ENCODE measurements at regions not wholly inside any gene's neighbourhood (a gene's known extent, or its start where the extent isn't known, plus 50 kb on each side); places are given as distances from the start of the nearest gene placed in this dataset.

DNA sequence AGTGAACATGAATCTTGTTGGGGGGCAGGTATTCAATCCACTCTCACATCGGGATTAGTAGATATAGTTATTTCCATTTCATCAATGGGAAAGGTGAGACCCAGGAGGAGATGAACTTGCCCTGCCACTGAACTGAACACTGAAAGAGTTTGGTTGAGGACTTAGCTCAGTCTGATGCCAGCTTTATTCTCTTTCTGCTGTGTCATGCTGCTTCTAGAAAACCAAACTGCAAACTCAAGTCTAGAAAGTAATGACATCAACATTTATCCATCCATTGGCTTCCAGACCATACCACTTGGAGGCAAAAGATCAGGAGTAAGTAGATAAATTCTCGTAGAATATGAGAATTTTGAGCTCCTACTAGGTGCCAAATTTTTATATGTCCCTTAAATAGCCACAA lies 288.0 kb upstream of the CTNNB1 start:
- Histone ChIP-seq H3K27me3 (ENCODE audit: low read depth) (no peaks in the 10 kb centered on the region), H3K9me3 (no peaks in the 10 kb centered on the region), H3K36me3 (replicated peaks) (no peaks in the 10 kb centered on the region), H3K4me1 (no peaks in the 10 kb centered on the region), H3K4me3 (no peak overlapping the region)
- DNase-seq (ENCODE audit: low spot score in 2 of 2), result no peak
- in situ Hi-C loops (cut with MboI; ENCODE audit: low sequenced_read_pairs), result no loop called here

DNA sequence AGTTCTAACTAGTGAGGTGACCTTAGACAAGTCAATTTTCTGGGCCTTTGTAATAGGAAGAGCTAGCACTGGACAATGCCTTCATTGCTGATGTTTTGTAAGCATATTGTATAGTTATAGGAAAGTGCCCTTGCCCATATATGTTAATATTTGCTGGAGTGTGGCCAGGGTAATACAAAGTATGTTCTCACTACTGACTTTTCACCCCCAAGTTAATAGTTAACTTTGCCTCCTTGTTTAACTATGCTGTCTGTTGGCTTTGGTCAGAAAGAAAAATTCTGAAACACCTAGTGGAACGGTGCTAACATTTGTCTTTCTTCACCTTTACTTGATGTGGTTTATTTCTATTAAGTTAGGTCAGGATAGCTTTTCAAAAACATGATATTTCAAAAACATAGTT lies 287.4 kb upstream of the CTNNB1 start:
- no peaks in the 10 kb centered on the region for H3K4me1 ChIP-seq
- in situ Hi-C loops (cut with MboI; ENCODE audit: low sequenced_read_pairs), result no loop called here
- no peaks in the 10 kb centered on the region for H3K36me3 ChIP-seq (replicated peaks)
- no peaks in the 10 kb centered on the region for H3K27me3 ChIP-seq (ENCODE audit: low read depth)
- no peaks in the 10 kb centered on the region for H3K9me3 ChIP-seq
- DNase-seq (ENCODE audit: low spot score in 2 of 2), result no peak
- no peak overlapping the region for H3K4me3 ChIP-seq

DNA sequence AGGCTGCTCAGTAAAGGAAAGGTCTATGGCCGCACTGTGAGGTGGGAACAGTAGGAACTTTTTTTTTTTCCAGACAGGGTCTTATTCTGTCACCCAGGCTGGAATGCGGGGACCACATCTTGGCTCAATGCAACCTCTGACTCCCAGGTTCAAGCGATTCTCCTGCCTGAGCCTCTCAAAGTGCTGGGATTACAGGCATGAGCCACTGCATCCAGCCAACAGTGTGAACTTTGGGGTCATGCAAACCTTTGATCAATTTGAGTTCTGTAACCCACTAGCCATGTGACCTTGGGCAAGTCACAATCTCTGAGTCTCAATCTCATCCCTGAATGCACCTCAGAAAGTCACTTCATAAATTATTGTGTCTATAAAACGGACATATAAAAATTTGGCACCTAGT lies 286.8 kb upstream of the CTNNB1 start:
- Histone ChIP-seq H3K36me3 (replicated peaks) (no peaks in the 10 kb centered on the region), H3K27me3 (ENCODE audit: low read depth) (no peaks in the 10 kb centered on the region), H3K4me1 (no peaks in the 10 kb centered on the region), H3K9me3 (no peaks in the 10 kb centered on the region), H3K4me3 (no peak overlapping the region)
- DNase-seq (ENCODE audit: low spot score in 2 of 2), result no peak
- in situ Hi-C loops (cut with MboI; ENCODE audit: low sequenced_read_pairs), result no loop called here

DNA sequence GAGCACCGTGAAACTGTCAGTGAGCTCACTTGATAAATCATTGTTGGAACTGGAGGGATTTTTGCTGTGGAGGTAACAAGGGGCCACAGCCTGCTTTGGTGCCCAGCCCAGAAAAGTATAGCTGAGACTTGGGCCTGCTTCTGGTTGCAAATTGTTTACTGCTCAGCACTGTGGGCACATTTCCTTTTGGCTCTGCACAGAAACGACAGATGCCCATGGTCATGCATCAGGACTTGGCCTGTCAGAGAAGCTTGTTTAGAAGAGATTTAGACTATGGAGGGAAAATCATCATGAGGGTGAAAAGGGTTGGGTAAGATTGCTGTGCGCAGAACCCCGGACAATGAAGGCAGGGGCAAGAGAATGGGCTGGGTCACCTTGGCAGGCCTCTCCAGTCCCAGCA lies 286.1 kb upstream of the CTNNB1 start:
- no peaks in the 10 kb centered on the region for H3K4me1 ChIP-seq
- no peaks in the 10 kb centered on the region for H3K9me3 ChIP-seq
- no peak for DNase-seq (ENCODE audit: low spot score in 2 of 2)
- H3K36me3 ChIP-seq (replicated peaks), result no peaks in the 10 kb centered on the region
- H3K27me3 ChIP-seq (ENCODE audit: low read depth), result no peaks in the 10 kb centered on the region
- in situ Hi-C loops (cut with MboI; ENCODE audit: low sequenced_read_pairs), result no loop called here
- H3K4me3 ChIP-seq, result no peak overlapping the region

DNA sequence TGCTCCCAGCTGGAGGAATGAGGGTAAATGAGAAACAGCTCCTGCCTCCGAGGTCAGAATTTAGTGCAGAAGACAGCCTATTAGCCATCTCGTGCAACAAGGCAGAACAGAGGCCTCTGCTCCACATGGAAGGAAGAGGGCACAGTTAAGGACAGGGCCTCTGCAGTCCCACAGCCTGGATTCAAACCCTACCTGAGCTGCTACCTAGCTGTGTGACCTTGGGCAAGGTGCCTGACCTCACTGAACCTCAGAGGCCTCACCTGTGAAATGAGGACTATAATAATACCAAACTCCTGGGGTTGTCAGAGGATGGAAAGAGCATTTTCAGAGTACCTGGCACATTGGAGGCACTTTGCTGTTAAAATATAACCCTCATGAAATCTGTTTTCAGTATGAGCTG lies 285.7 kb upstream of the CTNNB1 start:
- Histone ChIP-seq H3K4me1 (no peaks in the 10 kb centered on the region), H3K4me3 (no peak overlapping the region), H3K9me3 (no peaks in the 10 kb centered on the region), H3K27me3 (ENCODE audit: low read depth) (no peaks in the 10 kb centered on the region), H3K36me3 (replicated peaks) (no peaks in the 10 kb centered on the region)
- DNase-seq (ENCODE audit: low spot score in 2 of 2), result no peak
- in situ Hi-C loops (cut with MboI; ENCODE audit: low sequenced_read_pairs), result no loop called here

GRCh38 chr3:40914475-40914874 lies 284.8 kb upstream of the CTNNB1 start:
- Histone ChIP-seq H3K4me3 (no peak overlapping the region), H3K36me3 (replicated peaks) (no peaks in the 10 kb centered on the region), H3K27me3 (ENCODE audit: low read depth) (no peaks in the 10 kb centered on the region), H3K4me1 (no peaks in the 10 kb centered on the region), H3K9me3 (no peaks in the 10 kb centered on the region)
- no peak for DNase-seq (ENCODE audit: low spot score in 2 of 2)
- in situ Hi-C loops (cut with MboI; ENCODE audit: low sequenced_read_pairs), result no loop called here

- no peaks in the 10 kb centered on the region for H3K9me3 ChIP-seq
- H3K4me1 ChIP-seq, result no peaks in the 10 kb centered on the region
- in situ Hi-C loops (cut with MboI; ENCODE audit: low sequenced_read_pairs), result no loop called here
- H3K36me3 ChIP-seq (replicated peaks), result no peaks in the 10 kb centered on the region
- H3K27me3 ChIP-seq (ENCODE audit: low read depth), result no peaks in the 10 kb centered on the region
- DNase-seq (ENCODE audit: low spot score in 2 of 2), result no peak
- no peak overlapping the region for H3K4me3 ChIP-seq
These were observed 283.9 kb upstream of the CTNNB1 start for GRCh38 chr3:40915346-40915865.

GRCh38 chr3:40920041-40920440 lies 279.3 kb upstream of the CTNNB1 start:
- H3K27me3 ChIP-seq (ENCODE audit: low read depth), result no peaks in the 10 kb centered on the region
- no peaks in the 10 kb centered on the region for H3K36me3 ChIP-seq (replicated peaks)
- no peaks in the 10 kb centered on the region for H3K9me3 ChIP-seq
- in situ Hi-C loops (cut with MboI; ENCODE audit: low sequenced_read_pairs), result no loop called here
- no peak overlapping the region for H3K4me3 ChIP-seq
- DNase-seq (ENCODE audit: low spot score in 2 of 2), result no peak
- H3K4me1 ChIP-seq, result no peaks in the 10 kb centered on the region

DNA sequence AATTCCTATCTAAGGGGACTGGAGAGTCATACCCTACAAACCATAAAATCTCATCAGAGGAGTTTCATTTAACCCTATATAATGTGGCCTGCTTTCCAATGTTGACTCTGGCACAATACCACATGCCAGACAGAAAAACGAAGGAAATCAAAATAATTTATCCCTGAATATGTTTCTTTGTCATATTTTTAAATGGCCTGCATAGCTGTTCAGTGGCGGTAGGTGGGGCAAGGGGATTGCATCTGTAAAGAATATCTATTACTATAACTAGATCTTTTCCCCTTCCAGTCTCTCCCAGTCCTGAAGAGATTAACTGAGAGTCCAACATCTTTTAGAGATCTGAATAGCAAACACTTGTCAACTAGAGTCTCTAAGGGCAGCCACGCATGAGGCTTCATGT lies 278.1 kb upstream of the CTNNB1 start:
- DNase-seq (ENCODE audit: low spot score in 2 of 2), result no peak
- Histone ChIP-seq H3K4me1 (no peaks in the 10 kb centered on the region), H3K27me3 (ENCODE audit: low read depth) (no peaks in the 10 kb centered on the region), H3K9me3 (no peaks in the 10 kb centered on the region), H3K4me3 (no peak overlapping the region), H3K36me3 (replicated peaks) (no peaks in the 10 kb centered on the region)
- in situ Hi-C loops (cut with MboI; ENCODE audit: low sequenced_read_pairs), result no loop called here

DNA sequence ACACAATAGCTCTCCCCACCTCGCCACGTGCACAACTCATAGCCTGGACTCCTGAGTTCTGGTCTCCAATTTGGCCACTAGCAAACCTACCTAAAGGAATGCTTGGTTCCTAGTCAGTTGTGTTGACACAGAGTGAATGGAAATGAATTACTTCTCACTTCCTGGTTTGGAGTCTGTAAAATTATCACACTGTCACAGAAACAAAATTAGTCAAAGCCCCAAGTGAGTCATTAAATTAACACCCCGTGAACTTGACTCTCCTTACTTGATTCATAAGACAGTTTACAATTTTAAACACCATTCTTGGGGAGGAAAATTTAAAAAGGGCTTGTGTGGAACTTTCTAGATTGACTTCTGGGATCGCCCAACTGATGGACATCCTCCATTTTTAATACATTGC lies 276.2 kb upstream of the CTNNB1 start:
- in situ Hi-C loops (cut with MboI; ENCODE audit: low sequenced_read_pairs), result no loop called here
- DNase-seq (ENCODE audit: low spot score in 2 of 2), result no peak
- no peak overlapping the region for H3K4me3 ChIP-seq
- no peaks in the 10 kb centered on the region for H3K27me3 ChIP-seq (ENCODE audit: low read depth)
- no peaks in the 10 kb centered on the region for H3K9me3 ChIP-seq
- H3K36me3 ChIP-seq (replicated peaks), result no peaks in the 10 kb centered on the region
- no peaks in the 10 kb centered on the region for H3K4me1 ChIP-seq

DNA sequence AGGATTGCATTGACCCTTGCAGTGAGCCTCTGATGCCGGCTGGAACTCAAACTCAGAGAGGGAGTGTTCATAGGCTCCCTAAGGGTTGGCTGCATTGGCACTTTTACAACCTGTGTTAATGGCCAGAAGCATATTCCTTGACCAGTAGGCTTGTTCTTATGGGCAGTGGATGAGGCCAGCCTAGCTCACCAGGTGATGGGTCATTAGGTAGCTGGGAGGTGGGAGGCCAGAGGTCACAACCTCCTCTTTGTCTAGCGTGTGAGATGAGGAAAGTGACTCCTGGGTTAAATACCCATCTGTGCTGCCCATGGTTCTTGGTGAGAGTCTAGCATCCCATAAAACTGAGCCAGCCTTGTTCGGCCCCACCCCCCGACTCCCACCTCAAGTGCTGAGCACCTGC lies 275.7 kb upstream of the CTNNB1 start:
- Histone ChIP-seq H3K36me3 (replicated peaks) (no peaks in the 10 kb centered on the region), H3K9me3 (no peaks in the 10 kb centered on the region), H3K27me3 (ENCODE audit: low read depth) (no peaks in the 10 kb centered on the region), H3K4me3 (no peak overlapping the region), H3K4me1 (no peaks in the 10 kb centered on the region)
- no peak for DNase-seq (ENCODE audit: low spot score in 2 of 2)
- in situ Hi-C loops (cut with MboI; ENCODE audit: low sequenced_read_pairs), result no loop called here

DNA sequence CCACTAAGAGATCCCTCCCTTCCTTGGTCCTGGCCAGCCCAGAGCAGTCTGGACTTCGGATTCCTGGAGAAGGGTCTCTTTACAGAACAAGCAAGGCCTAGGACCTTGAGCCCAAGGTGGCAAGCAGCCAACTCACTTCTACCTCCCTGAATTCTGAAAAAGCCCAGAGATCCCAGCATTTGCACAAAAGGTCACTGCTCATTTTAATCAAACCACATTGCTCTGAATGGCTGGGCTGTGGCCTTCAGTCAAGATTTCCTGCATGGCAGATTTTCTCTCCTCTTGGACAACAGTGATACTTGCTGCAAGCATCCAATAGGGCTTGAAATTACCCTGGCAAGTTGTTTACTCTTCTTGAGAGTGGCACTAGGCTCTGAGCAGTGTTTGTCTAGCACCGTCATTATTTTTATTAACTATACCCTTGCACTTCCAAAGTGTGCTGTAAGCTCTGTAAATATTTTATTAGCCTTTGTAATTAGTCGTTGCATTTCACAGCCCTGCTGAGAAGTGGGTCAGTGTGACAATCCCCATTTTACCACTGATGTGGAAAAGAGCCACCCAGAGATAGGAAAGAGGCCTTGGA lies 274.7 kb upstream of the CTNNB1 start:
- Histone ChIP-seq H3K36me3 (replicated peaks) (no peaks in the 10 kb centered on the region), H3K4me3 (no peak overlapping the region), H3K4me1 (no peaks in the 10 kb centered on the region), H3K9me3 (no peaks in the 10 kb centered on the region), H3K27me3 (ENCODE audit: low read depth) (no peaks in the 10 kb centered on the region)
- no peak for DNase-seq (ENCODE audit: low spot score in 2 of 2)
- in situ Hi-C loops (cut with MboI; ENCODE audit: low sequenced_read_pairs), result no loop called here

DNA sequence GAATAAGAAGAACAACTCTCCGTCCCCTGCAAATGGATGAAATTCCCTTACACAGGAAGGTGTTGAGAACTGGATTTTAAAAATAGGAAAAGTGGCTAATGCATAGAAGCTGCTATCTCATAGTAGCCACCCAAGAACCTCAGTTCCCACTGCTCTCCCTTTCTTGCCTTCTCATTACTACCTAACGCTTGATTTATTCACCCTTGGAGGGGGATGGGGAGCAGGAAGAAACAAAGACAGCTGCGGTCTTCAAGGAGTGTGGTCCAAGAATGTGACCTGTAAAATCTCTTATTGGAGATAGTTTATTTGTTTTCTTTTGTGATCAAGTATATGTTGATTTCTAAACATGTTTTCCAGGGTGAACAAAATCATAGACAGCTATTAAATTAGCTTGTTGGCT lies 274.1 kb upstream of the CTNNB1 start:
- no peaks in the 10 kb centered on the region for H3K9me3 ChIP-seq
- no peak for DNase-seq (ENCODE audit: low spot score in 2 of 2)
- no peaks in the 10 kb centered on the region for H3K36me3 ChIP-seq (replicated peaks)
- no peak overlapping the region for H3K4me3 ChIP-seq
- no peaks in the 10 kb centered on the region for H3K4me1 ChIP-seq
- no peaks in the 10 kb centered on the region for H3K27me3 ChIP-seq (ENCODE audit: low read depth)
- in situ Hi-C loops (cut with MboI; ENCODE audit: low sequenced_read_pairs), result no loop called here

GRCh38 chr3:40930131-40930538 lies 269.2 kb upstream of the CTNNB1 start:
- H3K36me3 ChIP-seq (replicated peaks), result no peaks in the 10 kb centered on the region
- no peaks in the 10 kb centered on the region for H3K27me3 ChIP-seq (ENCODE audit: low read depth)
- no peaks in the 10 kb centered on the region for H3K9me3 ChIP-seq
- no peak overlapping the region for H3K4me3 ChIP-seq
- H3K4me1 ChIP-seq, result no peaks in the 10 kb centered on the region
- in situ Hi-C loops (cut with MboI; ENCODE audit: low sequenced_read_pairs), result no loop called here
- DNase-seq (ENCODE audit: low spot score in 2 of 2), result no peak

DNA sequence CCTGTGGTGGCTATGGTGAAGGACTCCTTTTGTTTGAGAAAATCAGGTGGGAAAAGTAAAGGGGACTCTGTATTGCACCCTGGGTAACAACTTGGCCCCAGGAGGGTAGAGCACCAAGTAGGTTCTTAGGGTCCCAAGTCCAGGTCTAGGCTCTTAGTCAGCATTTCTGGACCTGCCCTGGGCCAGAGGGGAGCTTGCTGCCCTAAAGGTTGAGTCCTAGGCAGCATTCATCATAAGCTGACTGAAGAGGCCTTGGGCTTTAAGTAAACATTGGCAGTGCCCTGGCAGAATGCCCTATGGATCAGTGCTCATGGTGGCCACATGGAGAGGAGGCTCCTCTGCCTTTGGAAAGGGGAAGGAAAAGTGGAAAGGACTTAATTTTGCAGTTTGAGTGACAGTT lies 268.5 kb upstream of the CTNNB1 start:
- H3K4me3 ChIP-seq, result no peak overlapping the region
- in situ Hi-C loops (cut with MboI; ENCODE audit: low sequenced_read_pairs), result no loop called here
- H3K36me3 ChIP-seq (replicated peaks), result no peaks in the 10 kb centered on the region
- no peaks in the 10 kb centered on the region for H3K9me3 ChIP-seq
- no peaks in the 10 kb centered on the region for H3K27me3 ChIP-seq (ENCODE audit: low read depth)
- no peak for DNase-seq (ENCODE audit: low spot score in 2 of 2)
- no peaks in the 10 kb centered on the region for H3K4me1 ChIP-seq
